GM23248 (cell line): ENCODE measurements at regions not wholly inside any gene's neighbourhood (a gene's known extent, or its start where the extent isn't known, plus 50 kb on each side); places are given as distances from the start of the nearest gene placed in this dataset.

Experiments used
- EZH2 ChIP-seq: fragments of 200-600 bp; sonication (generic); IDR thresholded peaks from 2 replicates; pipeline ENCODE4 v1.6.1; 2018; ENCODE audit warnings: antibody characterized with exemption, mild to moderate bottlenecking; ENCODE audit not compliant: insufficient read depth, poor library complexity, severe bottlenecking
- EZH2phosphoT487 ChIP-seq: fragments of 200-600 bp; sonication (generic); IDR thresholded peaks from 2 replicates; pipeline ENCODE4 v1.6.1; 2018; ENCODE audit warnings: antibody characterized with exemption, moderate library complexity, mild to moderate bottlenecking, low read depth; ENCODE audit not compliant: insufficient read depth

DNA sequence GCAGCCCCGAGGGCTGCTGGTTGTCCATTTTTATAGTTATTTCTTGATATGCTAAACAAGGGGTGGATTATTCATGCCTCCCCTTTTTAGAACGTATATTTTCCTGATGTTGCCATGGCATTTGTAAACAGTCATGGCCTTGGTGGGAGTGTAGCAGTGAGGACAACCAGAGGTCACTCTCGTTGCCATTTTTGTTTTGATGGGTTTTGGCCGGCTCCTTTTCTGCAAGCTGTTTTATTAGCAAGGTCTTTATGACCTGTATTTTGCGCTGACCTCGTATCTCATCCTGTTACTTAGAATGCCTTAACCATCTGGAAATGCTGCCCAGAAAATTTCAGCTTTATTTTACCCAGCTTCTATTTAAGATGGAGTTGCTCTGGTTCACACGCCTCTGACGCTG is 825.8 kb upstream of the CDH2 start:
- TF ChIP-seq EZH2, result no peak
- TF ChIP-seq EZH2phosphoT487, result no peak
